Sigmoid colon (tissue), 6 donors: ENCODE measurements at regions not wholly inside any gene's neighbourhood (a gene's known extent, or its start where the extent isn't known, plus 50 kb on each side); places are given as distances from the start of the nearest gene placed in this dataset.

Experiments
- DNase-seq: peaks from one replicate; pipeline ENCODE4 v3.0.0-alpha.2; 2019
- H3K27ac ChIP-seq, 4 donors: fragments of 200-600 bp; sonication (generic); one replicate each; pipeline ENCODE4 v1.5.1; 2016 to 2019; ENCODE audit warnings: mild to moderate bottlenecking in 1 of 4
- H3K27me3 ChIP-seq, 3 donors: fragments of 200-600 bp; sonication (generic); one replicate each; pipeline ENCODE4 v1.5.1; 2019; ENCODE audit warnings: mild to moderate bottlenecking in 1 of 3
- H3K36me3 ChIP-seq, 4 donors: fragments of 200-600 bp; sonication (generic); one replicate each; pipeline ENCODE4 v1.5.1; 2016 to 2019
- H3K4me1 ChIP-seq, 4 donors: fragments of 200-600 bp; sonication (generic); one replicate each; pipeline ENCODE4 v1.5.1; 2017 to 2019
- H3K4me3 ChIP-seq, 4 donors: fragments of 200-600 bp; sonication (generic); one replicate each; pipeline ENCODE4 v1.5.1; 2017 to 2019; ENCODE audit warnings: mild to moderate bottlenecking in 2 of 4, moderate library complexity in 1 of 4
- H3K9me3 ChIP-seq, 4 donors: fragments of 200-600 bp in 3 of 4; sonication (generic) in 3 of 4; one replicate each; pipeline versions ENCODE4 v1.5.1 to v1.6.1; 2013 to 2019
- CTCF ChIP-seq, 4 experiments: fragments of 450-650 bp in 3 of 4; fragments of 200-600 bp in 1 of 4; IDR thresholded peaks; one replicate each; pipeline ENCODE4 v1.5.1; 2016 to 2019; ENCODE audit warnings: antibody characterized with exemption in 4 of 4, mild to moderate bottlenecking in 3 of 4, moderate library complexity in 2 of 4
- EP300 ChIP-seq, 4 donors: sonication (generic); formaldehyde crosslinking; IDR thresholded peaks; one replicate each; pipeline ENCODE4 v1.6.1; 2017; ENCODE audit warnings: antibody characterized with exemption in 4 of 4
- POLR2A ChIP-seq, 2 donors: fragments of 450-650 bp; IDR thresholded peaks; one replicate each; pipeline ENCODE4 v1.6.1; 2016; ENCODE audit warnings: antibody characterized with exemption in 2 of 2, mild to moderate bottlenecking in 2 of 2, moderate library complexity in 2 of 2
- POLR2AphosphoS5 ChIP-seq, 4 donors: sonication (generic); formaldehyde crosslinking; IDR thresholded peaks; one replicate each; pipeline ENCODE4 v1.6.1; 2017; ENCODE audit warnings: antibody characterized with exemption in 4 of 4
- whole genome bisulfite sequencing, 2 donors: extraction: QIAGEN DNeasy Blood & Tissue Kit; methylation state at CpG; one replicate each; pipeline ENCODE4 v1.1.7; 2013; 5-methylcytosine and 5-hydroxymethylcytosine counted together
- intact Hi-C: fragments of 100-400 bp; cut with DNase I; formaldehyde crosslinking; loops from one replicate; pipeline ENCODE4 v1.15.1; 2023
- donor health status: healthy with polysubstance abuse.
- donor health status: healthy.

- H3K9me3 ChIP-seq: no peaks in the 10 kb centered on the region
- no peaks in the 10 kb centered on the region for H3K27me3 ChIP-seq
- no peak for DNase-seq
- 63 to 81% methylated on average over 1 of the region's 1 CpG for WGBS, 2 donors
- TF ChIP-seq CTCF (IDR thresholded peaks at IDR 0.05): no peak
- TF ChIP-seq EP300 (IDR thresholded peaks at IDR 0.05): no peak
- H3K36me3 ChIP-seq: no peaks in the 10 kb centered on the region
- no peak overlapping the region for H3K4me3 ChIP-seq
- no peak overlapping the region for H3K27ac ChIP-seq
- H3K4me1 ChIP-seq: no peaks in the 10 kb centered on the region
- intact Hi-C loops: no loop called here
Measured at GRCh38 chr2:125698280-125698679, 957.7 kb upstream of the GYPC start.

- Histone ChIP-seq H3K9me3 (no peaks in the 10 kb centered on the region), H3K36me3 (no peaks in the 10 kb centered on the region), H3K27me3 (no peaks in the 10 kb centered on the region), H3K4me3 (no peak overlapping the region), H3K27ac (no peak overlapping the region), H3K4me1 (no peaks in the 10 kb centered on the region)
- TF ChIP-seq POLR2A (IDR thresholded peaks at IDR 0.05): no peak
- no peak for TF ChIP-seq POLR2AphosphoS5 (IDR thresholded peaks at IDR 0.05)
- TF ChIP-seq EP300 (IDR thresholded peaks at IDR 0.05): no peak
- no peak for TF ChIP-seq CTCF (IDR thresholded peaks at IDR 0.05)
- 93 to 97% methylated on average over 2 of the region's 2 CpGs for WGBS, 2 donors
- DNase-seq: no peak
- intact Hi-C loops: no loop called here
Measured at GRCh38 chr2:125701070-125701469, 954.9 kb upstream of the GYPC start.

GRCh38 chr2:125707611-125708010, 948.3 kb upstream of the GYPC start:
- Histone ChIP-seq H3K27me3 (no peaks in the 10 kb centered on the region), H3K4me3 (no peak overlapping the region), H3K36me3 (no peaks in the 10 kb centered on the region), H3K27ac (no peak overlapping the region), H3K9me3 (no peaks in the 10 kb centered on the region), H3K4me1 (no peaks in the 10 kb centered on the region)
- WGBS, 2 donors: 78 to 82% methylated on average over 1 of the region's 1 CpG
- intact Hi-C loops: no loop called here
- no peak for DNase-seq
- TF ChIP-seq CTCF (IDR thresholded peaks at IDR 0.05): no peak
- TF ChIP-seq EP300 (IDR thresholded peaks at IDR 0.05): no peak
- no peak for TF ChIP-seq POLR2A (IDR thresholded peaks at IDR 0.05)
- no peak for TF ChIP-seq POLR2AphosphoS5 (IDR thresholded peaks at IDR 0.05)

- H3K4me3 ChIP-seq: no peak overlapping the region
- H3K36me3 ChIP-seq: no peaks in the 10 kb centered on the region
- 65 to 73% methylated on average over 6 of the region's 6 CpGs for WGBS, 2 donors
- intact Hi-C loops: no loop called here
- TF ChIP-seq POLR2A (IDR thresholded peaks at IDR 0.05): no peak
- TF ChIP-seq EP300 (IDR thresholded peaks at IDR 0.05): no peak
- TF ChIP-seq POLR2AphosphoS5 (IDR thresholded peaks at IDR 0.05): no peak
- TF ChIP-seq CTCF (IDR thresholded peaks at IDR 0.05): no peak
- no peaks in the 10 kb centered on the region for H3K4me1 ChIP-seq
- H3K27me3 ChIP-seq: no peaks in the 10 kb centered on the region
- H3K9me3 ChIP-seq: no peaks in the 10 kb centered on the region
- no peak for DNase-seq
- no peak overlapping the region for H3K27ac ChIP-seq
Measured at GRCh38 chr2:125710561-125710960, 945.4 kb upstream of the GYPC start.

GRCh38 chr2:125711075-125711474, 944.9 kb upstream of the GYPC start:
- no peak overlapping the region for H3K27ac ChIP-seq
- H3K4me3 ChIP-seq: no peak overlapping the region
- no peaks in the 10 kb centered on the region for H3K9me3 ChIP-seq
- no peaks in the 10 kb centered on the region for H3K4me1 ChIP-seq
- H3K27me3 ChIP-seq: no peaks in the 10 kb centered on the region
- DNase-seq: no peak
- 9 to 33% methylated on average over 1 of the region's 1 CpG for WGBS, 2 donors
- intact Hi-C loops: no loop called here
- no peak for TF ChIP-seq POLR2AphosphoS5 (IDR thresholded peaks at IDR 0.05)
- TF ChIP-seq CTCF (IDR thresholded peaks at IDR 0.05): no peak
- H3K36me3 ChIP-seq: no peaks in the 10 kb centered on the region
